Astrocyte (in vitro differentiated cells and primary cell): ENCODE measurements at regions not wholly inside any gene's neighbourhood (a gene's known extent, or its start where the extent isn't known, plus 50 kb on each side); places are given as distances from the start of the nearest gene placed in this dataset.

ENCODE experiments used
- DNase-seq: peaks from one replicate; pipeline ENCODE4 v3.0.0-alpha.2; 2010; ENCODE audit warnings: low read depth
- FAIRE-seq: peaks from 2 replicates; lab custom pipeline; 2011; peaks lifted over from hg19 to GRCh38; lab: Jason Lieb, UNC
- H2AFZ ChIP-seq: 2 replicates; pipeline ENCODE4 v1.6.0; 2012; ENCODE audit warnings: low read depth, low read length, inconsistent platforms
- H3K27ac ChIP-seq: 2 replicates; pipeline ENCODE4 v1.5.1; 2011; ENCODE audit warnings: low read depth, low read length, inconsistent platforms
- H3K27me3 ChIP-seq: 2 replicates; pipeline ENCODE4 v1.6.0; 2011; ENCODE audit warnings: low read length, inconsistent platforms; ENCODE audit not compliant: insufficient read depth
- H3K36me3 ChIP-seq: 2 replicates; pipeline ENCODE4 v1.5.1; 2011; ENCODE audit warnings: low read length, inconsistent platforms; ENCODE audit not compliant: insufficient read depth
- H3K4me1 ChIP-seq: 2 replicates; pipeline ENCODE4 v1.5.1; 2011; ENCODE audit warnings: low read length, inconsistent platforms; ENCODE audit not compliant: insufficient read depth
- H3K4me2 ChIP-seq: 2 replicates; pipeline ENCODE4 v1.6.0; 2012; ENCODE audit warnings: low read length, inconsistent platforms
- H3K4me3 ChIP-seq: 2 replicates; pipeline ENCODE4 v1.5.1; 2011; ENCODE audit warnings: low read depth, mild to moderate bottlenecking, low read length, inconsistent platforms; ENCODE audit not compliant: insufficient read depth
- H3K79me2 ChIP-seq: 2 replicates; pipeline ENCODE4 v1.6.0; 2012; ENCODE audit warnings: mild to moderate bottlenecking, low read length, inconsistent platforms; ENCODE audit not compliant: insufficient read depth
- H3K9ac ChIP-seq: 2 replicates; pipeline ENCODE4 v1.6.0; 2012; ENCODE audit warnings: mild to moderate bottlenecking, low read length, inconsistent platforms
- H3K9me3 ChIP-seq: 2 replicates; pipeline ENCODE4 v1.5.1; 2012; ENCODE audit warnings: low read depth, mild to moderate bottlenecking, low read length, inconsistent platforms; ENCODE audit not compliant: insufficient read depth
- H4K20me1 ChIP-seq: 2 replicates; pipeline ENCODE4 v1.6.0; 2012; ENCODE audit warnings: low read length, inconsistent platforms; ENCODE audit not compliant: insufficient read depth
- H3K27ac Mint-ChIP-seq: one replicate; pipeline ENCODE4 v1.8.0; 2021; ENCODE audit warnings: mild to moderate bottlenecking, mixed read lengths; ENCODE audit not compliant: unreplicated experiment
- H3K27me3 Mint-ChIP-seq: one replicate; pipeline ENCODE4 v1.8.0; 2021; ENCODE audit warnings: low read depth, mixed read lengths; ENCODE audit not compliant: unreplicated experiment
- H3K36me3 Mint-ChIP-seq: one replicate; pipeline ENCODE4 v1.8.0; 2021; ENCODE audit warnings: low read depth, mixed read lengths; ENCODE audit not compliant: unreplicated experiment
- H3K4me1 Mint-ChIP-seq: one replicate; pipeline ENCODE4 v1.8.0; 2021; ENCODE audit warnings: low read depth, mixed read lengths; ENCODE audit not compliant: unreplicated experiment
- H3K4me3 Mint-ChIP-seq: one replicate; pipeline ENCODE4 v1.8.0; 2021; ENCODE audit warnings: mild to moderate bottlenecking, moderate library complexity, mixed read lengths; ENCODE audit not compliant: unreplicated experiment
- H3K9me3 Mint-ChIP-seq: one replicate; pipeline ENCODE4 v1.8.0; 2021; ENCODE audit warnings: mild to moderate bottlenecking, mixed read lengths; ENCODE audit not compliant: unreplicated experiment
- EZH2 ChIP-seq: IDR thresholded peaks from 2 replicates; pipeline ENCODE4 v1.6.1; 2012; ENCODE audit warnings: mild to moderate bottlenecking, low read length, inconsistent platforms; ENCODE audit not compliant: insufficient read depth
- TF ChIP-seq, protein P1 (sequence below): IDR thresholded peaks from 2 replicates; pipeline ENCODE4 v1.5.1; 2011; ENCODE audit warnings: low read depth, mild to moderate bottlenecking, inconsistent platforms, low read length, moderate library complexity; ENCODE audit not compliant: insufficient read depth

- no peak for TF ChIP-seq EZH2
- TF ChIP-seq, protein P1, sequence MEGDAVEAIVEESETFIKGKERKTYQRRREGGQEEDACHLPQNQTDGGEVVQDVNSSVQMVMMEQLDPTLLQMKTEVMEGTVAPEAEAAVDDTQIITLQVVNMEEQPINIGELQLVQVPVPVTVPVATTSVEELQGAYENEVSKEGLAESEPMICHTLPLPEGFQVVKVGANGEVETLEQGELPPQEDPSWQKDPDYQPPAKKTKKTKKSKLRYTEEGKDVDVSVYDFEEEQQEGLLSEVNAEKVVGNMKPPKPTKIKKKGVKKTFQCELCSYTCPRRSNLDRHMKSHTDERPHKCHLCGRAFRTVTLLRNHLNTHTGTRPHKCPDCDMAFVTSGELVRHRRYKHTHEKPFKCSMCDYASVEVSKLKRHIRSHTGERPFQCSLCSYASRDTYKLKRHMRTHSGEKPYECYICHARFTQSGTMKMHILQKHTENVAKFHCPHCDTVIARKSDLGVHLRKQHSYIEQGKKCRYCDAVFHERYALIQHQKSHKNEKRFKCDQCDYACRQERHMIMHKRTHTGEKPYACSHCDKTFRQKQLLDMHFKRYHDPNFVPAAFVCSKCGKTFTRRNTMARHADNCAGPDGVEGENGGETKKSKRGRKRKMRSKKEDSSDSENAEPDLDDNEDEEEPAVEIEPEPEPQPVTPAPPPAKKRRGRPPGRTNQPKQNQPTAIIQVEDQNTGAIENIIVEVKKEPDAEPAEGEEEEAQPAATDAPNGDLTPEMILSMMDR: no peak
- no peaks in the 10 kb centered on the region for H4K20me1 ChIP-seq
- peak overlapping the region; percentile 57 for H3K4me2 ChIP-seq
- H3K4me1 ChIP-seq: peaks cover 47% of the 10 kb centered on the region
- peaks cover 31% of the 10 kb centered on the region for H3K4me1 Mint-ChIP-seq
- H3K27me3 Mint-ChIP-seq: peaks cover 10% of the 10 kb centered on the region
- no peak overlapping the region for H3K4me3 ChIP-seq
- H3K79me2 ChIP-seq: no peaks in the 10 kb centered on the region
- no peak overlapping the region for H2AFZ ChIP-seq
- no peaks in the 10 kb centered on the region for H3K9me3 Mint-ChIP-seq
- no peaks in the 10 kb centered on the region for H3K27me3 ChIP-seq
- H3K9me3 ChIP-seq: no peaks in the 10 kb centered on the region
- H3K27ac ChIP-seq: peak overlapping the region; percentile 63
- no peaks in the 10 kb centered on the region for H3K36me3 Mint-ChIP-seq
- peak overlapping the region; percentile 5 for H3K9ac ChIP-seq
- no peak overlapping the region for H3K4me3 Mint-ChIP-seq
- no peak for FAIRE-seq
- H3K36me3 ChIP-seq: no peaks in the 10 kb centered on the region
- H3K27ac Mint-ChIP-seq: peak overlapping the region; percentile 78
- peak; percentile 76 for DNase-seq
Measured at GRCh38 chr5:137565450-137565849, 66.3 kb upstream of the SPOCK1 start.

DNA sequence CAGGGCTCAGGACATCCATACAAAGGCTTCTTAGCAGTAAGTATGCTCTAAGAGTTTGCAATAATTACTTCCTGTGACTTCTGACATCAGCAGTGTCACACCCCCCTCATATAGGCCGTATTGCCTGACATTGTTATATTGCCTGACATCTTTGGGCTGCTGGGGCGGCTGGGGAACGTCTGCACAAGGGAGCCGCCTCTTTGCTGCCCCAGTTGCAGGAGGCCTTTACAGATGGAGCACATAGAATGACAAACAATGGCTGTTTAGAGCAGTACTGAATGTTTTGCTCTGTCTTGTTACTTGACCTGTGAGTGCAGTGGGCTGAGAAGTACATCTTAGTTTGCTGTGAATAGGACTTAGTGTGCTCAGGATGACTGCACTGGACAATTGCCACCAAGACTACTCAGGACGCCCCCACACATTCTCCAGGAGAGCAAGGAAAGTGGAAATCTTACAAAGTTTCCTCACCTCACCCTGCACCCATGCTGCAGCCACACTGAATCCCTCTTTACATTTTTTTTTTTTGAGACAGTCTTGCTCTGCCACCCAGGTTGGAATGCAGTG, 65.4 kb upstream of the SPOCK1 start:
- H3K9ac ChIP-seq: no peak overlapping the region
- no peaks in the 10 kb centered on the region for H3K9me3 ChIP-seq
- peak overlapping the region; percentile 57 for H3K4me2 ChIP-seq
- no peak for TF ChIP-seq EZH2
- TF ChIP-seq, protein P1: no peak
- peaks cover 49% of the 10 kb centered on the region for H3K4me1 ChIP-seq
- H3K9me3 Mint-ChIP-seq: no peaks in the 10 kb centered on the region
- H3K79me2 ChIP-seq: no peaks in the 10 kb centered on the region
- no peaks in the 10 kb centered on the region for H3K36me3 Mint-ChIP-seq
- no peaks in the 10 kb centered on the region for H3K36me3 ChIP-seq
- no peak for FAIRE-seq
- peak; percentile 66 for DNase-seq
- H3K27me3 Mint-ChIP-seq: peaks cover 12% of the 10 kb centered on the region
- no peak overlapping the region for H3K27ac Mint-ChIP-seq
- H3K4me3 ChIP-seq: no peak overlapping the region
- no peak overlapping the region for H3K4me3 Mint-ChIP-seq
- H2AFZ ChIP-seq: peak overlapping the region; percentile 7
- H4K20me1 ChIP-seq: no peaks in the 10 kb centered on the region
- H3K27me3 ChIP-seq: no peaks in the 10 kb centered on the region
- H3K4me1 Mint-ChIP-seq: peaks cover 31% of the 10 kb centered on the region
- H3K27ac ChIP-seq: peak overlapping the region; percentile 34

- H3K4me3 ChIP-seq: no peak overlapping the region
- H3K4me1 Mint-ChIP-seq: peaks cover 31% of the 10 kb centered on the region
Measured at GRCh38 chr5:137563646-137564397, 64.7 kb upstream of the SPOCK1 start.

More at GRCh38 chr5:137563646-137564397, 64.7 kb upstream of the SPOCK1 start:
- H3K4me3 Mint-ChIP-seq: no peak overlapping the region
- peak overlapping the region; percentile 34 for H3K27ac ChIP-seq
- peak overlapping the region; percentile 7 for H2AFZ ChIP-seq
- peak overlapping the region; percentile 57 for H3K4me2 ChIP-seq
- DNase-seq: peak; percentile 97
- H3K4me1 ChIP-seq: peaks cover 49% of the 10 kb centered on the region
- H3K36me3 ChIP-seq: no peaks in the 10 kb centered on the region
- no peaks in the 10 kb centered on the region for H3K79me2 ChIP-seq
- H4K20me1 ChIP-seq: no peaks in the 10 kb centered on the region
- H3K27me3 Mint-ChIP-seq: peaks cover 7% of the 10 kb centered on the region
- H3K27me3 ChIP-seq: no peaks in the 10 kb centered on the region
- H3K9me3 Mint-ChIP-seq: no peaks in the 10 kb centered on the region
- H3K36me3 Mint-ChIP-seq: no peaks in the 10 kb centered on the region
- H3K9me3 ChIP-seq: no peaks in the 10 kb centered on the region
- peak; percentile 41 for FAIRE-seq
- TF ChIP-seq, protein P1: no peak
- no peak for TF ChIP-seq EZH2
- H3K27ac Mint-ChIP-seq: peak overlapping the region; percentile 23
- no peak overlapping the region for H3K9ac ChIP-seq
